ENCODE measurements at regions not wholly inside any gene's neighbourhood (a gene's known extent, or its start where the extent isn't known, plus 50 kb on each side); places are given as distances from the start of the nearest gene placed in this dataset.

- Mint-ChIP-seq H3K36me3 (ENCODE audit: unreplicated experiment) (no peaks in the 10 kb centered on the region), H3K27me3 (ENCODE audit: unreplicated experiment) (no peaks in the 10 kb centered on the region), H3K4me1 (ENCODE audit: unreplicated experiment) (peaks cover 45% of the 10 kb centered on the region), H3K9me3 (ENCODE audit: unreplicated experiment) (peaks cover 8% of the 10 kb centered on the region), H3K27ac (ENCODE audit: unreplicated experiment) (peak overlapping the region; percentile 74), H3K4me3 (ENCODE audit: unreplicated experiment) (no peak overlapping the region)
- TF ChIP-seq CTCF (IDR thresholded peaks at IDR 0.05), result no peak
- DNase-seq (ENCODE audit: extremely low spot score, unreplicated experiment), result no peak
Observed at GRCh38 chr3:90007778-90008499, 900.5 kb downstream of the EPHA3 start.

- H3K36me3 Mint-ChIP-seq (ENCODE audit: unreplicated experiment), result no peaks in the 10 kb centered on the region
- H3K27ac Mint-ChIP-seq (ENCODE audit: unreplicated experiment), result peak overlapping the region; percentile 59
- H3K9me3 Mint-ChIP-seq (ENCODE audit: unreplicated experiment), result peaks cover 8% of the 10 kb centered on the region
- DNase-seq (ENCODE audit: extremely low spot score, unreplicated experiment), result no peak
- no peak overlapping the region for H3K4me3 Mint-ChIP-seq (ENCODE audit: unreplicated experiment)
- TF ChIP-seq CTCF (IDR thresholded peaks at IDR 0.05), result no peak
- peaks cover 52% of the 10 kb centered on the region for H3K4me1 Mint-ChIP-seq (ENCODE audit: unreplicated experiment)
- H3K27me3 Mint-ChIP-seq (ENCODE audit: unreplicated experiment), result no peaks in the 10 kb centered on the region
Observed at GRCh38 chr3:90010341-90010740, 902.9 kb downstream of the EPHA3 start.

- Mint-ChIP-seq H3K4me1 (ENCODE audit: unreplicated experiment) (peaks cover 60% of the 10 kb centered on the region), H3K27me3 (ENCODE audit: unreplicated experiment) (no peaks in the 10 kb centered on the region), H3K4me3 (ENCODE audit: unreplicated experiment) (no peak overlapping the region)
Observed at GRCh38 chr3:90011131-90011530, 903.7 kb downstream of the EPHA3 start.

GRCh38 chr3:90011596-90011995 is 904.2 kb downstream of the EPHA3 start:
- Mint-ChIP-seq H3K27me3 (ENCODE audit: unreplicated experiment) (no peaks in the 10 kb centered on the region), H3K27ac (ENCODE audit: unreplicated experiment) (no peak overlapping the region), H3K4me3 (ENCODE audit: unreplicated experiment) (no peak overlapping the region), H3K4me1 (ENCODE audit: unreplicated experiment) (peaks cover 65% of the 10 kb centered on the region), H3K9me3 (ENCODE audit: unreplicated experiment) (peaks cover 8% of the 10 kb centered on the region), H3K36me3 (ENCODE audit: unreplicated experiment) (no peaks in the 10 kb centered on the region)
- no peak for TF ChIP-seq CTCF (IDR thresholded peaks at IDR 0.05)
- DNase-seq (ENCODE audit: extremely low spot score, unreplicated experiment), result no peak

More at GRCh38 chr3:90011131-90011530, 903.7 kb downstream of the EPHA3 start:
- no peak for DNase-seq (ENCODE audit: extremely low spot score, unreplicated experiment)
- no peak for TF ChIP-seq CTCF (IDR thresholded peaks at IDR 0.05)
- Mint-ChIP-seq H3K36me3 (ENCODE audit: unreplicated experiment) (no peaks in the 10 kb centered on the region), H3K9me3 (ENCODE audit: unreplicated experiment) (peaks cover 8% of the 10 kb centered on the region), H3K27ac (ENCODE audit: unreplicated experiment) (peak overlapping the region; percentile 55)

- Mint-ChIP-seq H3K9me3 (ENCODE audit: unreplicated experiment) (peaks cover 6% of the 10 kb centered on the region), H3K27ac (ENCODE audit: unreplicated experiment) (no peak overlapping the region), H3K4me1 (ENCODE audit: unreplicated experiment) (peaks cover 66% of the 10 kb centered on the region), H3K4me3 (ENCODE audit: unreplicated experiment) (no peak overlapping the region), H3K27me3 (ENCODE audit: unreplicated experiment) (no peaks in the 10 kb centered on the region), H3K36me3 (ENCODE audit: unreplicated experiment) (no peaks in the 10 kb centered on the region)
- no peak for TF ChIP-seq CTCF (IDR thresholded peaks at IDR 0.05)
- no peak for DNase-seq (ENCODE audit: extremely low spot score, unreplicated experiment)
Observed at GRCh38 chr3:90011996-90012395, 904.6 kb downstream of the EPHA3 start.
